PC-9 (cell line): ENCODE measurements at regions not wholly inside any gene's neighbourhood (a gene's known extent, or its start where the extent isn't known, plus 50 kb on each side); places are given as distances from the start of the nearest gene placed in this dataset.
"Not testable (repeated sequence)": the region's sequence is repeated elsewhere in the genome, so short reads cannot be mapped to it uniquely, and the experiment has no call there.

Experiments used
- BruUV-seq: library from RNA; stranded (reverse); fragments of 400-500 nt; replicated peaks from 2 replicates; lab custom pipeline; 2021; lab: Mats Ljungman, UMichigan
- CTCF ChIA-PET: fragments of 300-600 bp; sonication (Branson Sonifier 250); formaldehyde crosslinking; loops from one replicate; lab custom pipeline; 2022; ENCODE audit warnings: antibody characterized with exemption; lab: Charles Lee
- POLR2A ChIA-PET: fragments of 300-600 bp; sonication (Branson Sonifier 250); formaldehyde crosslinking; loops from one replicate; lab custom pipeline; 2022; ENCODE audit warnings: antibody characterized with exemption; ENCODE audit not compliant: unreplicated experiment; lab: Charles Lee
- DNase-seq, 2 experiments: peaks; one replicate each; pipeline versions ENCODE4 v3.0.0 to v3.0.0-alpha.2; 2015 to 2022; ENCODE audit warnings: mixed read lengths in 1 of 2
- H2AFZ ChIP-seq: fragments of 200-600 bp; sonication (generic); 2 replicates; pipeline ENCODE4 v1.8.1; 2017; ENCODE audit warnings: antibody characterized with exemption
- H3F3A ChIP-seq: fragments of 200-600 bp; sonication (generic); 2 replicates; pipeline ENCODE4 v1.8.1; 2017; ENCODE audit warnings: antibody characterized with exemption, mild to moderate bottlenecking, low read depth; ENCODE audit not compliant: insufficient read depth
- H3K27ac ChIP-seq: fragments of 200-600 bp; sonication (generic); 2 replicates; pipeline ENCODE4 v1.6.1; 2016; ENCODE audit warnings: mixed run types
- H3K27me3 ChIP-seq: fragments of 200-600 bp; sonication (generic); 2 replicates; pipeline ENCODE4 v1.6.1; 2016; ENCODE audit warnings: low read depth, mixed run types; ENCODE audit not compliant: insufficient read depth
- H3K36me3 ChIP-seq: fragments of 200-600 bp; sonication (generic); 2 replicates; pipeline ENCODE4 v1.6.1; 2016; ENCODE audit warnings: low read depth, mixed run types
- H3K4me1 ChIP-seq: fragments of 200-600 bp; sonication (generic); replicated peaks from 2 replicates; pipeline ENCODE4 v1.6.1; 2016; ENCODE audit warnings: mixed run types; ENCODE audit not compliant: insufficient read depth
- H3K4me2 ChIP-seq: fragments of 200-600 bp; sonication (generic); 2 replicates; pipeline ENCODE4 v1.6.1; 2017; ENCODE audit warnings: mixed run types
- H3K4me3 ChIP-seq: fragments of 200-600 bp; sonication (generic); 2 replicates; pipeline ENCODE4 v1.6.1; 2016; ENCODE audit warnings: mixed run types
- H3K79me2 ChIP-seq: fragments of 200-600 bp; sonication (generic); 2 replicates; pipeline ENCODE4 v1.6.1; 2017; ENCODE audit warnings: low read depth, mixed run types
- H3K9me2 ChIP-seq: fragments of 200-600 bp; sonication (generic); 2 replicates; pipeline ENCODE4 v1.8.1; 2017; ENCODE audit warnings: mild to moderate bottlenecking; ENCODE audit not compliant: insufficient read depth
- H3K9me3 ChIP-seq: fragments of 200-600 bp; sonication (generic); 2 replicates; pipeline ENCODE4 v1.8.1; 2016; ENCODE audit warnings: low read depth; ENCODE audit not compliant: insufficient read depth
- H4K20me1 ChIP-seq: fragments of 200-600 bp; sonication (generic); 2 replicates; pipeline ENCODE4 v1.8.1; 2017; ENCODE audit not compliant: insufficient read depth
- EZH2 ChIP-seq: fragments of 200-600 bp; sonication (generic); IDR thresholded peaks from 2 replicates; pipeline ENCODE4 v1.8.0; 2017; ENCODE audit warnings: antibody characterized with exemption, low read depth
- intact Hi-C: fragments of 100-400 bp; cut with micrococcal nuclease; formaldehyde crosslinking; loops from one replicate; pipeline ENCODE4 v1.10.0; 2022; ENCODE audit not compliant: unreplicated experiment
- TF ChIP-seq, protein P1 (sequence below): fragments of 200-600 bp; sonication (generic); conservative IDR thresholded peaks from 2 replicates; pipeline ENCODE4 v1.6.1; 2017; ENCODE audit warnings: mixed run types, antibody characterized with exemption, mild to moderate bottlenecking, moderate library complexity

DNA sequence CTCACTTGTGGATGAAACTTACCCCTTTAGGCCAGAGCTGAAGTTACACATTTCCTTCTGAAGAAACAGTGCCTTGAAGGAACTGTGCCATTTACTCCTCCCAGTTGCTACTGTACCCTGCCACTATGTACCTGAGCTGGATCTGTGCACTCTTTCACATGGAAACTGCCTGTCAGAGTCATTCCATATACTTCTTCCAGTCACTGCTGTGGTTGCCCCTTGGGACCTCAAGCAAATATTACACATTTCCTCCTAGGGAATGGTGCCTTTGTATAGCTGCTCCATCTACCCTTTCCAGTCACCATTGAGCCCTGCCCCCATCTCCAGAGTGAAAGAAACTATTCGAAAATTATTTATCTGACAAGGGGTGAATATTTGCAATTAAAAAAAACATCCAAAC is 1328.3 kb downstream of the TECRL start:
- no peaks in the 10 kb centered on the region for H3K9me3 ChIP-seq
- H3F3A ChIP-seq: no peaks in the 10 kb centered on the region
- H3K27ac ChIP-seq: no peak overlapping the region
- TF ChIP-seq, protein P1, sequence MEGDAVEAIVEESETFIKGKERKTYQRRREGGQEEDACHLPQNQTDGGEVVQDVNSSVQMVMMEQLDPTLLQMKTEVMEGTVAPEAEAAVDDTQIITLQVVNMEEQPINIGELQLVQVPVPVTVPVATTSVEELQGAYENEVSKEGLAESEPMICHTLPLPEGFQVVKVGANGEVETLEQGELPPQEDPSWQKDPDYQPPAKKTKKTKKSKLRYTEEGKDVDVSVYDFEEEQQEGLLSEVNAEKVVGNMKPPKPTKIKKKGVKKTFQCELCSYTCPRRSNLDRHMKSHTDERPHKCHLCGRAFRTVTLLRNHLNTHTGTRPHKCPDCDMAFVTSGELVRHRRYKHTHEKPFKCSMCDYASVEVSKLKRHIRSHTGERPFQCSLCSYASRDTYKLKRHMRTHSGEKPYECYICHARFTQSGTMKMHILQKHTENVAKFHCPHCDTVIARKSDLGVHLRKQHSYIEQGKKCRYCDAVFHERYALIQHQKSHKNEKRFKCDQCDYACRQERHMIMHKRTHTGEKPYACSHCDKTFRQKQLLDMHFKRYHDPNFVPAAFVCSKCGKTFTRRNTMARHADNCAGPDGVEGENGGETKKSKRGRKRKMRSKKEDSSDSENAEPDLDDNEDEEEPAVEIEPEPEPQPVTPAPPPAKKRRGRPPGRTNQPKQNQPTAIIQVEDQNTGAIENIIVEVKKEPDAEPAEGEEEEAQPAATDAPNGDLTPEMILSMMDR: no peak
- TF ChIP-seq EZH2: no peak
- H4K20me1 ChIP-seq: no peaks in the 10 kb centered on the region
- intact Hi-C loops: no loop called here
- H3K4me1 ChIP-seq: no peaks in the 10 kb centered on the region
- H3K79me2 ChIP-seq: no peaks in the 10 kb centered on the region
- H3K9me2 ChIP-seq: no peaks in the 10 kb centered on the region
- no peak overlapping the region for H3K4me2 ChIP-seq
- H3K4me3 ChIP-seq: no peak overlapping the region
- CTCF ChIA-PET: no interaction called here
- no peaks in the 10 kb centered on the region for H3K36me3 ChIP-seq
- no peaks in the 10 kb centered on the region for H3K27me3 ChIP-seq
- BruUV-seq: no TSS peak
- no peak for DNase-seq
- POLR2A ChIA-PET: no interaction called here
- no peak overlapping the region for H2AFZ ChIP-seq

DNA sequence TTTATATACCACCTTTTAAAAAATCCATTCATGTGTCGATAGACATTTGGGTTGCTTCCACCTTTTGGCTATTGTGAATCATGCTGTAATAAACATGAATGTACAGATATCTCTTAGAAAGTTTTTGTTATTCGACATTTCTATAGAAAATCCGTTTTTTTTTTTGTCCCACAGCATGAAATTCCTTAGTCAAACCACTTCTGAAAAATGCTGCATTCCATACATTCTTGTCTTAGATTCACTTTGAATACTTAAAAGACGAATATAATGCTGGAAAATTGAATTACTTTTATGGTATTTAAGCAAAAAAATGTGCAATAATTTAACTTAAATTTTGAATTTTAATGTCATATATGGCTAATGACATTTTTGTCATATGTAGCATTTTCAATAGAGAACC is 1345.5 kb downstream of the TECRL start:
- no peaks in the 10 kb centered on the region for H4K20me1 ChIP-seq
- H3K4me1 ChIP-seq: no peaks in the 10 kb centered on the region
- no peak for DNase-seq
- no peak overlapping the region for H2AFZ ChIP-seq
- no peak overlapping the region for H3K4me2 ChIP-seq
- H3K27me3 ChIP-seq: no peaks in the 10 kb centered on the region
- ChIA-PET CTCF (no interaction called here), POLR2A (no interaction called here)
- H3K4me3 ChIP-seq: no peak overlapping the region
- H3K9me2 ChIP-seq: no peaks in the 10 kb centered on the region
- no TSS peak for BruUV-seq
- TF ChIP-seq EZH2: no peak
- TF ChIP-seq, protein P1: no peak
- H3K36me3 ChIP-seq: no peaks in the 10 kb centered on the region
- H3F3A ChIP-seq: no peaks in the 10 kb centered on the region
- H3K79me2 ChIP-seq: no peaks in the 10 kb centered on the region
- intact Hi-C loops: no loop called here
- no peaks in the 10 kb centered on the region for H3K9me3 ChIP-seq
- no peak overlapping the region for H3K27ac ChIP-seq

DNA sequence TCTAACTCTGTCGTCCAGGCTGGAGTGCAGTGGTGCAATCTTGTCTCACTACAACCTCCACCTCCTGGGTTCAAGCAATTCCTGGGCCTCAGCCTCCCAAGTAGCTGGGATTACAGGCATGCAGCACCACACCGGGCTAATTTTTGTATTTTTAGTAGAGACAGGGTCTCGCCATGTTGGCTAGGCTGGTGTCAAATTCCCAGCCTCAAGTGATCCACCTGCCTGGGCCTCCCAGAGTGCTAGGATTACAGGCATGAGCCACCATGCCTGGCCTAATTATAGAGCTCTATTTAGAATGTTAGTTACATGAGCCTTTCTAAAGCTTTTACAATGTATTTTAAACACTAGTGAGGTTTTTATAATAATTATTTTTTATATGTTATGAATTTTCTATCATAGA is 1346.4 kb downstream of the TECRL start:
- H3K27me3 ChIP-seq, intact Hi-C loops, H3F3A ChIP-seq, H4K20me1 ChIP-seq, H3K36me3 ChIP-seq, DNase-seq, H3K4me1 ChIP-seq, H3K4me3 ChIP-seq, H3K9me2 ChIP-seq, H2AFZ ChIP-seq, H3K79me2 ChIP-seq, BruUV-seq, H3K27ac ChIP-seq, POLR2A ChIA-PET, H3K4me2 ChIP-seq, CTCF ChIA-PET, H3K9me3 ChIP-seq: not testable (repeated sequence)

DNA sequence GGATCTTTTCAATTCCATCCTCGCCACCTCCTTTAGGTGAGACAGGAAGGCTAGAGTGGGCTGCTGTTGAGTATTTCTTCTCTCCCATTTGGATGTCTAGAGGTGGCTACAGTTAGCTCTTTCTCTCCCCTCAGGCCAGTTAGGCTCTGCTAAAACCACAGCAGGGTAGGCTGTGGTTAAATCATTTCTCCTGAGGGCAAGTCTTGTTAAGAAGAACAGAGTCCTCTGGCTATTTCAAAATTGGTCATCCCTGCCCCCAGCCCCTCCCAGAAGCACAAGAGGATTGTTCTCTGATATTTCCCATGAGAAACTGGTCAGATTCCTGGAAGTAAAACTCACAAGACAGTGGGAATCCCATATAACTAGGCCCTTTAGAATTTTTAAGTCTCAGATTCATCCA is 1359.5 kb downstream of the TECRL start:
- Histone ChIP-seq H2AFZ (no peak overlapping the region), H3F3A (no peaks in the 10 kb centered on the region), H3K4me2 (no peak overlapping the region), H3K79me2 (no peaks in the 10 kb centered on the region), H3K4me3 (no peak overlapping the region), H3K9me2 (no peaks in the 10 kb centered on the region), H3K4me1 (no peaks in the 10 kb centered on the region), H3K27ac (no peak overlapping the region), H3K27me3 (no peaks in the 10 kb centered on the region), H4K20me1 (no peaks in the 10 kb centered on the region), H3K36me3 (no peaks in the 10 kb centered on the region), H3K9me3 (no peaks in the 10 kb centered on the region)
- DNase-seq: no peak
- CTCF ChIA-PET: no interaction called here
- BruUV-seq: no TSS peak
- intact Hi-C loops: no loop called here
- POLR2A ChIA-PET: no interaction called here
- TF ChIP-seq, protein P1: no peak
- no peak for TF ChIP-seq EZH2
